ENCODE measurements at regions not wholly inside any gene's neighbourhood (a gene's known extent, or its start where the extent isn't known, plus 50 kb on each side); places are given as distances from the start of the nearest gene placed in this dataset.

- TF ChIP-seq POLR2A (IDR thresholded peaks at IDR 0.05; ENCODE audit: low read depth) (no peak), CTCF (IDR thresholded peaks at IDR 0.05) (no peak), POLR2AphosphoS5 (IDR thresholded peaks at IDR 0.05) (no peak), EP300 (IDR thresholded peaks at IDR 0.05) (no peak)
Measured at GRCh38 chr1:4176841-4177240, 276.8 kb upstream of the C1orf174 start.
